HG02970 (cell line): ENCODE measurements at regions not wholly inside any gene's neighbourhood (a gene's known extent, or its start where the extent isn't known, plus 50 kb on each side); places are given as distances from the start of the nearest gene placed in this dataset.
"Not testable (repeated sequence)": the region's sequence is repeated elsewhere in the genome, so short reads cannot be mapped to it uniquely, and the experiment has no call there.

Experiments
- ATAC-seq: cut with Tn5 transposase; IDR thresholded peaks from one replicate; pipeline ENCODE4 v1.9.1; 2021; ENCODE audit warnings: mild to moderate bottlenecking, moderate library complexity, moderate number of reproducible peaks; ENCODE audit not compliant: unreplicated experiment, low FRiP score

GRCh38 chr20:51271931-51272330 is 249.0 kb upstream of the KCNG1 start:
- no peak for ATAC-seq

GRCh38 chr20:51271289-51271688 is 248.4 kb upstream of the KCNG1 start:
- ATAC-seq = not testable (repeated sequence)

DNA sequence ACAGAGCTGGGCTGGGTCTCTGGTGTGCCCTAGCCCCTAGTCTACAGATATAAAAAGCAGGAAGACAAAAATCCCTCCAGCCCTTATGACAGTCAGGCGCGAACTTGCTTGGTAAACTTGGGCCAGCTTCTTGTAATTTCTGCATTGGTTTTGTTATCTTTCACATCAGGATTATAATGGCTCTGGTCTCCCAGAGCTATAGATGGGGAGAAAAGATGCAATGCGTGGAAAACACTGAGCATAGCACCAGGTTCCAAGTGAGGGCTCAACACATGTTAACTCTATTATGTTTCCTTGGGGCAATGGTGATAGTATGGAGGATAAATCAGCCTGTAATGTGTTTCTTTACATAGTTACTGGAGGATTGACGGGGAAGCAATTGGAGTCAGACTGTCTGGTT is 246.8 kb upstream of the KCNG1 start:
- no peak for ATAC-seq

- ATAC-seq = no peak
Observed at GRCh38 chr20:51267679-51268078, 244.8 kb upstream of the KCNG1 start.

DNA sequence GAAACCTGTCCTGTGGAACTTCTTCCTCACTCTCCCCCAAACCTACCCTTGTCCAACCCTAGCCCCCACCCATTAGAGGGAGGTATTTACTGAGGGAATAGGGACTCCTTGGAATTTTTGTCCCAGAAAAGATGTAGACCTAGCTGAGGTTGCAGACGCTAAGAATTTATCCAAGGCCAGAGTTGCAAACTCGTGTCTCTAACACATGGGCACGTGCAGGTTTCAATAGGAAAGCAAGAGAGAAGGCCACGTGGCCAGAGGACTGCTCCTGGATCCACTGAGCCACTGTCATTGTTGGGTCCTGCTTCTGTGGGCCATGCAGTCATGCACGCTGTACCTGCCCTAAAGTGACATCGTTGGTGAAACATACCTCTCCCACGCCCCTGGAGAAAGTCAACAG is 243.4 kb upstream of the KCNG1 start:
- no peak for ATAC-seq

DNA sequence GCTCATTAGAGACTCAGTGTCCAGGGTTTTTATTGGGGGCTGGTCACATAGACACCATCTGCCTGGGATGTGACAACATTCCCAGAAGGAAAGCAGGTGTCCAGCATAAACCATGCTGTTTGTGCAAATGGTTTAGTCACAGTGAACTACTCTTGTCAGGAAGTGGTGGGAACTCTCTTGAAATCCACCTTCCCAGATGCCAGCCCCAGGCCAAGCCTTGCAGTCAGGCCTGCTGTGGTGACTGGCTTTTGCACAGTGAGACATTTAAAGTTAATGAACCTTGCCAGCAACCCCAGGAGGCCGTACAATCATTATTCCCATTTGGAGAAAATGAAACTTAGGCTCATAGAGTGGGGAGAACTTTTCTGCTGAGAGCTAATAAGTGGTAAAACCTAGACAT is 242.5 kb upstream of the KCNG1 start:
- ATAC-seq = no peak

DNA sequence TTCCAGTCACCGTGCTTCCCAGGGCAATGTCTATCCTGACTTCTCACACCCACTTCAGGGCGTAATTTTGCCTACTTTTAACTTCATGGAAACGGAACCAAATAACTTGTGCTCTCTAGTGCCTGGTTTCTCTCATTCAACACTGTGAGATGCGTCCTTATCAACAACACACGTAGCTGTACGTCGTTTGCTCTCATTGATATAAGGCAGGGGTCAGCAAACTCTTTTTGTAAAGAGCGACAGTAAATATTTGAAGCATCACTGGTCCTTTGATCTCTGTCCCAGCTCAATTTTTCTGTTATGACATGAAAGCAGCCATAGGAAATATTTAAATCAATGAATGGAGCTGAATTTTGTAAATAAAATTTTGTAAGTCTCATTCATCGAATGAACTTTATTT is 239.3 kb upstream of the KCNG1 start:
- ATAC-seq = no peak

GRCh38 chr20:51259455-51259854 is 236.5 kb upstream of the KCNG1 start:
- no peak for ATAC-seq

GRCh38 chr20:51258582-51259165 is 235.8 kb upstream of the KCNG1 start:
- no peak for ATAC-seq

DNA sequence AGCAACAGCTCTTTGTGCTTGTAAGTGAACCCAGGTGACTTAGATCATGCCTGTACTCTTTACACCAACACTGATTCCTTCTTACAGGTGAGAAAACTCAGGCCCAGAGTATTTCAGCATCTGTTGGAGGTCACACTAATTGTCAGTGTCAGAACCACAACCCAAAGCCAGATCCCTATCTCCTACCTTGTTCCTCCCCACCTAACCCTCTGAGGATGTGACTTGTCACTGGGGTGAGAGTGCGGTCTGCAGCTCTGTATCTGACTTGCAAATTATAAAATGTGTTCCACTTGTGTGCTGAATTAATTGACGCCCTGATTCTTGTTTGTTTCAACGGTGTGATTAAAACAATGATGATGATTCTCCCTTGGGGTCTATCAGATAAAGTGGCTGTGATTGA is 232.5 kb upstream of the KCNG1 start:
- no peak for ATAC-seq

DNA sequence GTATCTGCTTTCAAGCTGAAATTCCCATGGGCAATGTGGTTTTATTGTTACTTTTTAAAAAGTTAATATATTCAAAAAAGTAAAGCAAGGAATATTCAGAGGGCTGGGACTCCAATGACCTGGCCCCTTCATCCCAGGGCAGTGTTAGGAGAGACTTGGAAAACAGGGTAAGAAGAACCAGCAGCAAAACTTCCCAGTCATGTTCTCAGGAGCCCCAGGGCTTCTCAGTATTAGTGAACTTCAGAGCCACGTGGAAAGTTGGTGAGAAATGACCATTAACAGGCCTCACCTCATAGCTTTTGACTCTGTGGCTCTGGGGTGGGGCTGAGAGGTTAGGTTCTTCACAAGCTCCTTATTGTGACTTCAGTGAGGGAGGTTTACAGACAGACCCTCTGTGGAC is 230.4 kb upstream of the KCNG1 start:
- no peak for ATAC-seq

GRCh38 chr20:51249781-51250180 is 226.9 kb upstream of the KCNG1 start:
- no peak for ATAC-seq

DNA sequence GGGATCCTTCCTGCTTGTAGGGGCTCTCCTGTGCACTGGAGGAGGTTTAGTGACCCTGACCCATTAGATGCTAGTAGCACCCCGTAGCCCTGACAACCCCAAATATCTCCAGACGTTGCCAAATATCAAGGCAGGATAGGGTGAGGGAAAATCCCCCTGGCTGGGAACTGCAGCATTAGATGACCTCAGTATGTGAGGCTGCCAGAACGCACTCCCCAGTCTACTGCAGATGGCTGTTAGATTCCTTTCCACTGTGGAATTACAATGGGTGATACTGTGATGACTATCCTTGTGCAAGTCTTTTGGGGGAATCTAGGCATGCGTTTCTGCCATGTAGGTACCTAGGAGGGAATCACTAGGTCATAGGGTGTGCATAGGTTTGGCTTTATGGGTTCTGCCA is 226.3 kb upstream of the KCNG1 start:
- ATAC-seq = no peak

DNA sequence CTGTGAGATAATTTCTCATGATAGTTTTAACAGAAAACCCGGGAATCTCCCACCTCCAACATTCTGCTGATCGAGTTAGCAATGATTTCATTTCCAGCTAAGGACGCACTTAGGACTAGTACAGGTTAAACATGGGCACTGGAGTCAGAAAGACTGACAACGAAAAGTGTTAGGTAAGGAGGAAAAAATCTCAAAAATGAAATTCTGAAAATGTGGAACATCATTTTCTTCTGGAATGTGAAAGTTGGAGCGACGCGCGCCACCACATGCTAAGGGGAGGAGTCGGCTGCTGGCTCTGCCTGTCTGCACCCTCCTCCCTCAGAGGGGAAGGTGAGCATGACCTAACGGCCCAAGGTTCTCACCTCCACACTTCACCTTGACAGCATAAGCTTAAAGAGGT is 221.6 kb upstream of the KCNG1 start:
- ATAC-seq = no peak

DNA sequence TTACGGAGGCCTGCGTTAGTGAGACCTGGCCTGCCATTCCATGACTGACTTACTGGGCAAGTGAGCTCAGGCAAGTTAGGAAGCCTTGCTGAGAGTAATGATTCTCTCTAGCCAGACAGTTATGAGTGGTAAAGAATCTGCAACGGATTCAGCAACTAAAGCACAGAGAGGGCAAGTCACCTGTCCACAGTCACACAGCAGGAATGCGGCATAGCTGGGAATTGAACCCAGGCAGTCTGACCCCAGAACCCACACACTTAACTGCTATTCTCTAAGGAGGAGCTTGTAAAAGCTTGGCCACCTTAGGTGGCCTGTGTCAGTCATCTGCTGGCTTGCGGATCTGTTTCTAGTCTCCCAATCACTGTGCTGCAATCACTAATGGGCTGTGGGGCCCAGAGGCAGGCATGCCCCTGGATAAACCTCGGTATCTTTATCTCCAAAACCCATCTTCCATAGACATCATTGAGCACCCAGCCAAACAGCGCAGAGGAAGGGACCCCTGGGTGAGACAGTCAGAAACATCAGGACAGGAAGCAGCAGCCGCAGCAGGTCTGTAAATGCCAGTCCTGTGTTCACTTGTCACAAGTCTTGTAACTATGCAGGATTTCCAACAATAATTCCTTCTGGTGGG is 215.9 kb upstream of the KCNG1 start:
- ATAC-seq = no peak

DNA sequence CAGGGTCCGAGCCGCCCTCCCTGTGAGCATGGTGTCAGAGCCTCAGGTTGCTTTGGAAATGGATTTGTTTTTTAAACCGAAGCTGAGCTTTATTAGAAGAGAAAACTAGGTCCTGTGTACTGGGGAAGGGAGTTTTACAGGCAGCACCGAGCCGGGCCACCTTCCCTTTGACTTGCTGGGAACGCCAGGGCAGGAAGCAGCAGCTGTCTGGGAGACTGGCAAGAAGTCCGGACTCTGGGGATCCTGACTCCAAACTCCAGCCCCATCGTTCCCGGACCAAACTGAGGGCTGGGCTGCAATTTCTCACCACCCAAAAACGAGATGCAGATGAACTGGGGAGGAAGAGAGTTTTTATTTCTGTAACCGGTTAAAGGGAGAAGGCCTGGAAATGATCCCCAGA is 214.9 kb upstream of the KCNG1 start:
- no peak for ATAC-seq

DNA sequence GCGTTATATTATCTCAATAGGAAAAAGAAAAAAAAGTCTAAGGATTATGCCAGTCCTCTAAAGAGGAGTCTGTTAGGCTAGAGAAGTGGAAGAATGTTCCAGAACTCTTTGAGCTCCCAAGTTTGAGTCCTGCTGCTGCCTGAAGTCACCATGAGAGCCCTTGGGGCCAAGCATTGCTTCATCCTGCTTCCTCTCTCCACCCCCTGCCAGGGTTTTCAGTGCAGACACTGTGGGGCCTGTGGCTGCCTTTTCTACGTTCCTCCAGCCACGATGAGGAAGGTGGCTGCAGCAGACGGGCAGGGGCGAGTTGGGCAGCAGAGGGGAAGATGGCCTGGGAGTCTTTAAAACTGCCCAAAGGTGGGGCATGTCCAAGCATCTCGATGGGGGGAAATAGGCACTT is 214.4 kb upstream of the KCNG1 start:
- ATAC-seq = no peak

DNA sequence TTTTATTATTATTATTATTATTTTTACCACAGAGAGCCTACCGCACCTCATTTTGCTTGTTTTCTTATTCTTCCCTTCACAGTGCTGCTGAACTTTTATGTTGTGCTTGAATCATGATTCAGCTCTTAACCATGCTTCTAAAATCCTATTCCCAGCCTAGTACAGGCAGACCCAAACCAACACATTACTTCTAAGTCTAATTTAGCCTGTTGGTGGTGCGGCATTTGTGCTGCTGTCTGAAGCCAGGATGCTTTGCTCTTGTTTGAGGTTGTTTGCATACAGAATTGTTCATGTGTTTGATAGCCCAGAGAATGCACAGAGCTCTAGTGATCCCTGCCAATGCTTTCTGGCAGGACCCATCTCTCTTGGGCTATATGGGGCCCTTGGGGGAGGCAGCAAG is 213.5 kb upstream of the KCNG1 start:
- ATAC-seq = no peak

GRCh38 chr20:51233345-51233744 is 210.4 kb upstream of the KCNG1 start:
- ATAC-seq = no peak

GRCh38 chr20:51230727-51231126 is 207.8 kb upstream of the KCNG1 start:
- ATAC-seq = no peak

DNA sequence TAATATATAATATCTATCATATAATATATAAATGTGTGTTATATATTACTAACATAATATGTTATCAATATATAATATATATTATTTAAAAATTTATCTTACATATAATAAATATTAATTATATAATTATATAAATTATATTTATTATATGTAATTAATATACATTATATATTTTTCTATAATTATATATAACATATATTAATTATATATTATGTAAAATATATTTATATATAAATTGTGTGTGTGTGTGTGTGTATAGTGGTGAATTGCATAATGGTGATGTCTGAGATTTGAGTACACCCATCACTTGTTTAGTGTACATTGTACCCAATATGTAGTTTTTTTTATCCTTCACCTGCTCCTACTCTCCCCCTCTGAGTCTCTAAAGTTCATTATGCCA is 205.9 kb upstream of the KCNG1 start:
- no peak for ATAC-seq

DNA sequence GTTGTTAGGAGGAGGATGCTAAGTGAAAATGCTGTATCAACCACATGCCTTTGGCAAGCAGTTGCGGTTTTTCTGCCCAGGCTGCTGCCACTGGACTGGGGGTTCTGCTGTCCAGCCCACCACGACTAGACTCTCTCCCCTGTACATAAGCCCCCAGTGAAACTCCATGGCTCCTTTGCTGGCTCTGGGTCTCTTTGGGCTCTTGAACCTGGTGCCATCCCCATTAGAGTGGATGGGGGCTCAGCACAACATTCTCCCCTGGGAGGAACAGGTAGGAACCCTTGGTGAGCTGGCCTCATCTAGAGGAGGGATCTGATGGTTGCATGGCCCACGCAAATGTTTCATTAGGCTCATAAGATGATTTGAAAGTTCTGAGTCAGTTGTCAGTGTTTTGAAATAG is 204.8 kb upstream of the KCNG1 start:
- no peak for ATAC-seq
